IMR-90 (cell line): ENCODE measurements at regions not wholly inside any gene's neighbourhood (a gene's known extent, or its start where the extent isn't known, plus 50 kb on each side); places are given as distances from the start of the nearest gene placed in this dataset.
"Not testable (repeated sequence)": the region's sequence is repeated elsewhere in the genome, so short reads cannot be mapped to it uniquely, and the experiment has no call there.

Experiments
- ATAC-seq: fragments of 200-7000 bp; cut with Tn5 transposase; 2 replicates; pipeline ENCODE4 v1.9.1; 2020; ENCODE audit warnings: low read depth, mild to moderate bottlenecking, moderate library complexity
- BruUV-seq: library from RNA; stranded (reverse); fragments of 400-500 nt; replicated peaks from 2 replicates; lab custom pipeline; 2021; lab: Mats Ljungman, UMichigan
- CTCF ChIA-PET: fragments of 300-600 bp; formaldehyde crosslinking; extraction: SDS; loops from one replicate; lab custom pipeline; 2021; ENCODE audit warnings: antibody characterized with exemption; lab: Yijun Ruan, JAX
- POLR2A ChIA-PET: fragments of 300-600 bp; sonication (Branson Sonifier 250); formaldehyde crosslinking; loops from one replicate; lab custom pipeline; 2022; ENCODE audit warnings: antibody characterized with exemption; ENCODE audit not compliant: unreplicated experiment; lab: Charles Lee
- DNase-seq: peaks from one replicate; pipeline ENCODE4 v3.0.0; 2013
- H2AFZ ChIP-seq: replicated peaks from 2 replicates; pipeline ENCODE3; 2013; ENCODE audit warnings: low read length, mild to moderate bottlenecking; ENCODE audit not compliant: poor library complexity
- H2AK5ac ChIP-seq: 2 replicates; pipeline ENCODE4 v1.6.1; 2013; ENCODE audit warnings: low read depth, low read length, inconsistent platforms
- H2AK9ac ChIP-seq: replicated peaks from 2 replicates; pipeline ENCODE3; 2013; ENCODE audit warnings: mild to moderate bottlenecking, low read depth, low read length, moderate library complexity; ENCODE audit not compliant: poor library complexity
- H2BK120ac ChIP-seq: 2 replicates; pipeline ENCODE4 v1.6.1; 2013; ENCODE audit warnings: low read depth, low read length, inconsistent platforms
- H2BK15ac ChIP-seq: 3 replicates; pipeline ENCODE4 v1.6.1; 2013; ENCODE audit warnings: low read depth, low read length, inconsistent platforms
- H2BK20ac ChIP-seq: 2 replicates; pipeline ENCODE4 v1.6.1; 2013; ENCODE audit warnings: low read depth, mild to moderate bottlenecking, inconsistent platforms, low read length, moderate library complexity
- H2BK5ac ChIP-seq: 2 replicates; pipeline ENCODE4 v1.6.1; 2013; ENCODE audit warnings: mild to moderate bottlenecking, low read depth, low read length, inconsistent platforms; ENCODE audit not compliant: poor library complexity, severe bottlenecking
- H3K14ac ChIP-seq: replicated peaks from 2 replicates; pipeline ENCODE4 v1.6.1; 2013; ENCODE audit warnings: low read depth, low read length, inconsistent platforms
- H3K18ac ChIP-seq: 2 replicates; pipeline ENCODE4 v1.6.1; 2013; ENCODE audit warnings: low read depth, low read length, control low read depth
- H3K23ac ChIP-seq: 2 replicates; pipeline ENCODE4 v1.6.1; 2013; ENCODE audit warnings: low read depth, low read length, inconsistent platforms
- H3K27ac ChIP-seq: 2 replicates; pipeline ENCODE4 v1.5.1; 2013; ENCODE audit warnings: mild to moderate bottlenecking, control low read depth, low read length; ENCODE audit not compliant: insufficient read depth
- H3K27me3 ChIP-seq: 2 replicates; pipeline ENCODE4 v1.6.1; 2013; ENCODE audit warnings: low read length; ENCODE audit not compliant: control insufficient read depth, insufficient read depth
- H3K36me3 ChIP-seq: 2 replicates; pipeline ENCODE4 v1.6.1; 2013; ENCODE audit warnings: low read length, mixed read lengths; ENCODE audit not compliant: control insufficient read depth, insufficient read depth
- H3K4ac ChIP-seq: 2 replicates; pipeline ENCODE4 v1.6.1; 2013; ENCODE audit warnings: low read depth, low read length, inconsistent platforms
- H3K4me1 ChIP-seq: 2 replicates; pipeline ENCODE4 v1.6.1; 2013; ENCODE audit warnings: low read length, mixed read lengths; ENCODE audit not compliant: control insufficient read depth, insufficient read depth
- H3K4me2 ChIP-seq: 2 replicates; pipeline ENCODE4 v1.6.1; 2013; ENCODE audit warnings: low read depth, mild to moderate bottlenecking, control low read depth, low read length, moderate library complexity
- H3K4me3 ChIP-seq: 2 replicates; pipeline ENCODE4 v1.5.1; 2013; ENCODE audit warnings: low read depth, mild to moderate bottlenecking, control low read depth, low read length, moderate library complexity; ENCODE audit not compliant: insufficient read depth
- H3K56ac ChIP-seq: 2 replicates; pipeline ENCODE4 v1.6.1; 2013; ENCODE audit warnings: low read length, inconsistent platforms; ENCODE audit not compliant: insufficient read depth; ENCODE audit errors: extremely low read depth
- H3K79me1 ChIP-seq, 2 experiments: 2 replicates each; pipeline ENCODE4 v1.6.1; 2013; ENCODE audit warnings: low read length in 2 of 2, inconsistent platforms in 1 of 2, low read depth in 1 of 2
- H3K9ac ChIP-seq: 2 replicates; pipeline ENCODE4 v1.6.1; 2013; ENCODE audit warnings: low read depth, low read length, control low read depth
- H3K9me1 ChIP-seq: 2 replicates; pipeline ENCODE4 v1.6.1; 2013; ENCODE audit warnings: low read length, inconsistent platforms; ENCODE audit not compliant: insufficient read depth
- H3K9me3 ChIP-seq: 2 replicates; pipeline ENCODE4 v1.6.1; 2013; ENCODE audit warnings: low read length; ENCODE audit not compliant: control insufficient read depth, insufficient read depth
- H4K20me1 ChIP-seq: 2 replicates; pipeline ENCODE4 v1.6.1; 2013; ENCODE audit warnings: low read length, inconsistent platforms; ENCODE audit not compliant: insufficient read depth
- H4K5ac ChIP-seq: 2 replicates; pipeline ENCODE4 v1.6.1; 2013; ENCODE audit warnings: mild to moderate bottlenecking, low read depth, low read length, control low read depth
- H4K8ac ChIP-seq, 2 experiments: 2 replicates each; pipeline ENCODE4 v1.6.1; 2013; ENCODE audit warnings: low read depth in 2 of 2, low read length in 2 of 2, control low read depth in 1 of 2, inconsistent platforms in 1 of 2
- H4K91ac ChIP-seq: 2 replicates; pipeline ENCODE4 v1.6.1; 2013; ENCODE audit warnings: low read depth, low read length, inconsistent platforms; ENCODE audit not compliant: insufficient read depth
- MAFK ChIP-seq: IDR thresholded peaks from 2 replicates; pipeline ENCODE4 v1.6.1; 2012; ENCODE audit warnings: low read depth, low read length, improper control_type of control experiment
- WGBS, 2 experiments: methylation state at CpG; one replicate each; pipeline versions ENCODE4 v1.1.5 to v1.1.7; 2013; ENCODE audit warnings: missing lambda C conversion rate in 2 of 2; ENCODE audit not compliant: insufficient read length in 1 of 2; ENCODE audit errors: extremely low coverage in 2 of 2; 5-methylcytosine and 5-hydroxymethylcytosine counted together
- dilution Hi-C: fragments of 300-500 bp; cut with HindIII; formaldehyde crosslinking; loops from one replicate; pipeline ENCODE4 v1.14.3; 2018; ENCODE audit warnings: low sequenced_read_pairs; ENCODE audit not compliant: unreplicated experiment
- in situ Hi-C: fragments of 300-500 bp; cut with MboI; formaldehyde crosslinking; loops from 3 replicates; pipeline ENCODE4 v1.14.3; 2019; ENCODE audit warnings: low sequenced_read_pairs, inconsistent platforms, mixed read lengths
- intact Hi-C: fragments of 100-400 bp; cut with micrococcal nuclease; formaldehyde crosslinking; loops from 2 replicates; pipeline ENCODE4 v1.10.0; 2022

DNA sequence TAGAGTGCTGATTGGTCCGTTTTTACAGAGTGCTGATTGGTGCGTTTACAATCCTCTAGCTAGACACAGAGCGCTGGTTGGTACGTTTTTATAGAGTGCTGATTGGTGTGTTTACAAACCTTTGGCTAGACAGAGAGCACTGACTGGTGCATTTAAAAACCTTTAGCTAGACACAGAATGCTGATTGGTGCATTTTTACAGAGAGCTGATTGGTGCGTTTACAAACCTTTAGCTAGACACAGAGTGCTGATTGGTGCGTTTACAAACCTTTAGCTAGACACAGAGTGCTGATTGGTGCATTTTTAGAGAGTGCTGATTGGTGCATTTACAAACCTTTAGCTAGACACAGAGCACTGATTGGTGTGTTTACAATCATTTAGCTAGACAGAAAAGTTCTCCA is 1430.9 kb upstream of the B3GALT2 start:
- H2AK5ac ChIP-seq, H3K14ac ChIP-seq, H4K91ac ChIP-seq, dilution Hi-C loops, H4K5ac ChIP-seq, H3K9ac ChIP-seq, H4K20me1 ChIP-seq, H3K23ac ChIP-seq, CTCF ChIA-PET, H3K4ac ChIP-seq, H3K27me3 ChIP-seq, H2AK9ac ChIP-seq, H3K9me1 ChIP-seq, H3K4me2 ChIP-seq, H3K4me3 ChIP-seq, H3K36me3 ChIP-seq, H3K18ac ChIP-seq, H2BK20ac ChIP-seq, intact Hi-C loops, H4K8ac ChIP-seq, H3K56ac ChIP-seq, H2BK5ac ChIP-seq, H3K79me1 ChIP-seq, H2AFZ ChIP-seq, DNase-seq, H3K9me3 ChIP-seq, H3K27ac ChIP-seq, H2BK120ac ChIP-seq, H3K4me1 ChIP-seq, ATAC-seq, in situ Hi-C loops, BruUV-seq, H2BK15ac ChIP-seq, POLR2A ChIA-PET: not testable (repeated sequence)
- WGBS, 2 experiments: 83% methylated on average over 1 of the region's 6 CpGs; no CpG with 5 or more reads in 1 of the 2 experiments
- TF ChIP-seq MAFK: 0 out of 2 replicates have a peak, but pooled peaks have one; percentile 12
